GM10266 (cell line): ENCODE measurements at regions not wholly inside any gene's neighbourhood (a gene's known extent, or its start where the extent isn't known, plus 50 kb on each side); places are given as distances from the start of the nearest gene placed in this dataset.
"Not testable (repeated sequence)": the region's sequence is repeated elsewhere in the genome, so short reads cannot be mapped to it uniquely, and the experiment has no call there.

ENCODE experiments used
- DNase-seq: peaks from one replicate; pipeline ENCODE4 v3.0.0; 2012; ENCODE audit errors: extremely low spot score
- TF ChIP-seq, protein P1 (sequence below): IDR thresholded peaks from 2 replicates; pipeline ENCODE4 v1.5.1; 2012; ENCODE audit warnings: mild to moderate bottlenecking, low read depth; ENCODE audit not compliant: control insufficient read depth, insufficient read depth; ENCODE audit errors: missing control alignments

DNA sequence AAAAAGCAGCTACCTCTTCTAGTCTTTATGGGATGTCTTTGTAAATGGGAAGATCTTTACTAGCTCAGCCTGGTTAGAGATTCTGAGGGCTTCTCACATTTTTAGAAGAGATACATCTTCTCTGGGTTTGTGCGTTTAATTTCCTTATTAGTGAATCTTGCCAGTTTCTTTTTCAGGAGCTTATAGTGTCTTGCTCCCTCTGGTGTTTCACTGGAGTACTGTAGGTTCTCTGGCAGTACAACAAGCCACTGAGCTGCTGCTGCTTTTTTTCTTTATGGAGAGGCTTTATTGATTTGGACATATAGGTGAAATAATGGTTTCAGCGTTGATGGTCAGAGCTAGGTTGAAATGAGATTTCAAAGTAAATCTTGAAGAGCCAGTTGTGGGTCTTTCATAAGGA is 82.9 kb downstream of the LAS1L start:
- TF ChIP-seq, protein P1, sequence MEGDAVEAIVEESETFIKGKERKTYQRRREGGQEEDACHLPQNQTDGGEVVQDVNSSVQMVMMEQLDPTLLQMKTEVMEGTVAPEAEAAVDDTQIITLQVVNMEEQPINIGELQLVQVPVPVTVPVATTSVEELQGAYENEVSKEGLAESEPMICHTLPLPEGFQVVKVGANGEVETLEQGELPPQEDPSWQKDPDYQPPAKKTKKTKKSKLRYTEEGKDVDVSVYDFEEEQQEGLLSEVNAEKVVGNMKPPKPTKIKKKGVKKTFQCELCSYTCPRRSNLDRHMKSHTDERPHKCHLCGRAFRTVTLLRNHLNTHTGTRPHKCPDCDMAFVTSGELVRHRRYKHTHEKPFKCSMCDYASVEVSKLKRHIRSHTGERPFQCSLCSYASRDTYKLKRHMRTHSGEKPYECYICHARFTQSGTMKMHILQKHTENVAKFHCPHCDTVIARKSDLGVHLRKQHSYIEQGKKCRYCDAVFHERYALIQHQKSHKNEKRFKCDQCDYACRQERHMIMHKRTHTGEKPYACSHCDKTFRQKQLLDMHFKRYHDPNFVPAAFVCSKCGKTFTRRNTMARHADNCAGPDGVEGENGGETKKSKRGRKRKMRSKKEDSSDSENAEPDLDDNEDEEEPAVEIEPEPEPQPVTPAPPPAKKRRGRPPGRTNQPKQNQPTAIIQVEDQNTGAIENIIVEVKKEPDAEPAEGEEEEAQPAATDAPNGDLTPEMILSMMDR: peak; percentile 46

DNA sequence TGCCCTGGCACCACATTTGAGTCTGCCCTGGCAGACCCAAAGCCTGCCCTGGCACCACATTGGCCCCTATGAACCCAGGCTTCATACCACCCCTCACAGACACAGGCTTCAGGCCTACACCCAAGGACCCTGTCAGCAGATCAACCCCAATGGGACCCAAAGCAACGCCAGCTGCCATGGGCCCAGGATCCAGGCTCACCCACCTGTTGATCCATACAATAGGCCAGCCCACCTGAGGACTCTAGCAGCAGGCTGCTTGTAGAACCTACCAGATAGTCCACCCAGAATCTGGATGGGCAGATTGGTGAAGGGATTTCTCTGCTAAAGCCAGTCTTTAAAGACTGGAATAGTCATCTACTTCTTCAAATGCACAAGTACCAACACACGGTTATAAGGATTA is 114.4 kb downstream of the LAS1L start:
- TF ChIP-seq, protein P1: no peak
- DNase-seq: no peak

More for the DNA sequence above, 82.9 kb downstream of the LAS1L start:
- DNase-seq: peak; percentile 42

DNA sequence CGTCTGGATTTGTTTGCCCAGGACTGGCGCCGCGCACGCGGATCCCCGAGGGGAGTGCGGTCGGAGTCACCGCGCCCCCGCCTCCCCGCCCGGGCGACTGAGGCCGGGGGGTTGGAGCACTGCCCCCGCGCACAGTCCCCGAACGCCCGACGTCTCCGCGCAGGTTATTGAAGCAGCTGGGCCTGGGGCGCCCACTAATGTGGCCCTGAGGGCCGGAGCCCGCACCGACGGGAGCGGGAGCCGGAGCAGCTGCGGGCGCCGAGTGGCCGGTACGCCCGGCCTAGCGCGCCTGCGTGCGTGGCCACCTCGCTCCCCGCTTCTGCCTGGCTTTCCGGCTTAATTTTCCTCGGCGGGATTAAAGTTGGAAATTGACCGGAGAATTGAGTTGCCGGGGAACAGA is 126.9 kb downstream of the LAS1L start:
- not testable (repeated sequence) for DNase-seq

DNA sequence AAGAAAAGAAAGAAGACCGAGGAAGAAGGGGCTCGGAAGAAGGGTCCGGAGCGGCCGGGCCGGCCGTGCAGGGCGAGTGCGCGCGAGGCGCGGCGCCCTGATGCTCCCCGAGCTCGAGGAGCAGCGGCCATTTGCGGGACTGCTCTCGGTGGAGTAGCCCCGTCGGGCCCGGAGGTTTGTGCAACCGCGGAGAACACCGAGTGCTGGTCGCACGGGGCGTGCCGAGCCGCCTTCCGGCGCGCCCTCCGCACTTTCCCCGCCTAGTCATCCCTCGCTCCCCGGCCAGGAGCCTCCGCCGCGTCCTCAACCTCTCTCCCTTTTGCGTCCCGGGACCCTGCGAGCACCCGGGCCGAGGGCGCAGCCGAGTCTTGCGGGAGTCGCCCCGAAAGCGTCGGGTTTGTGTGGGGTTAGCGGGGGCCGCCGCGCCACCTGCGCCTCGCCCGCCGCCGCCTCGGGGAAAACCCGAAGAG is 127.4 kb downstream of the LAS1L start:
- TF ChIP-seq, protein P1: no peak
- no peak for DNase-seq

DNA sequence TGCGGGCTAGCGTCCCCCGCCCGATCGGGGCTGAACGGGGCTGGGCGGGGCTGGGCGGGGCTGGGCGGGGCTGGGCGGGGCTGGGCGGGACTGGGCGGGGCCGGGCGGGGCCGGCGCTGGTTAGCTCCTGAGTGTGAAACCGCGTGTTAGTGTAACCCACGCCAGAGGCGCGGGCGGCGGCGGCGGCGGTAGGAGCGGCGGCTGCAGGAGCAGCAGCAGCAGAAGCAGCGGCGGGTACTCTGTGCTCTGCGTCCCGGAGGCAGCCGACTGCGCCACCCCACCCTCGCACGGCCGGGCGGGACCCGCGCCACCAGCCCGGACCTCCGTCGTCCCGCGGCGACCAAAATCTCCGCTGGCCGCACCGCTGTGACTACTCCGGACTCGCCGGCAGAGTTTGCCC is 128.1 kb downstream of the LAS1L start:
- TF ChIP-seq, protein P1: no peak
- peak; percentile 13 for DNase-seq

DNA sequence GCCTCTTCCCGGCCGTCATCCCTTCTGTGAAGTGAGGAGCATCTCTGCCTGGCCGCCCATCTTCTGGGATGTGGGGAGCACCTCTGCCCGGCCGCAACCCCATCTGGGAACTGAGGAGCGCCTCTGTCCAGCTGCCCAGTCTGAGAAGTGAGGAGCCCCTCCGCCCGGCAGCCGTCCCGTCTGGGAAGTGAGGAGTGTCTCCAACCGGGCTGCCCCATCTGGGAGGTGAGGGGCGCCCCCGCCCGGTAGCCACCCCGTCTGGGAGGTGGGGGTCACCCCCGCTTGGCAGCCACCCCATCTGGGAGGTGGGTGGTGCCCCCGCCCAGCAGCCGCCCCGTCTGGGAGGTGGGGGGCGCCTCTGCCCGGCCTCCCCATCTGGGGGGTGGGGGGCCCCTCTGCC is 142.3 kb downstream of the LAS1L start:
- no peak for DNase-seq
- TF ChIP-seq, protein P1: no peak

DNA sequence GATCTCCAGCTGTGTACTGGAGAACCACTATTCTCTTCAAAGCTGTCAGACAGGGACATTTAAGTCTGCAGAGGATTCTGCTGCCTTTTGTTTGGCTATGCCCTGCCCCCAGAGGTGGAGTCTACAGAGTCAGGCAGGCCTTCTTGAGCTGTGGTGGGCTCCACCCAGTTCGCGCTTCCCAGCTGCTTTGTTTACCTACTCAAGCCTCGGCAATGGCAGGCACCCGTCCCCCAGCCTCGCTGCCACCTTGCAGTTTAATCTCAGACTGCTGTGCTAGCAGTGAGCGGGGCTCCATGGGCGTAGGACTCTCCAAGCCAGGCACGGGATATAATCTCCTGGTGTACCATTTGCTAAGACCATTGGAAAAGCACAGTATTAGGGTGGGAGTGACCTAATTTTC is 145.5 kb downstream of the LAS1L start:
- not testable (repeated sequence) for DNase-seq
